ENCODE measurements at regions not wholly inside any gene's neighbourhood (a gene's known extent, or its start where the extent isn't known, plus 50 kb on each side); places are given as distances from the start of the nearest gene placed in this dataset.

- no peak for TF ChIP-seq CTCF (IDR thresholded peaks at IDR 0.05)
- no peak for TF ChIP-seq POLR2A (IDR thresholded peaks at IDR 0.05)
- TF ChIP-seq EP300 (IDR thresholded peaks at IDR 0.05) = no peak
These were observed 83.1 kb upstream of the ARSJ start for GRCh38 chr4:114062499-114062898.

Data from sigmoid colon (tissue), 4 donors.